ENCODE measurements at regions not wholly inside any gene's neighbourhood (a gene's known extent, or its start where the extent isn't known, plus 50 kb on each side); places are given as distances from the start of the nearest gene placed in this dataset.
"Not testable (repeated sequence)": the region's sequence is repeated elsewhere in the genome, so short reads cannot be mapped to it uniquely, and the experiment has no call there.

- no peaks in the 10 kb centered on the region for H3K27me3 ChIP-seq (ENCODE audit: control insufficient read depth in 4 of 4, insufficient read depth in 4 of 4, low read length in 3 of 4)
- H3K36me3 ChIP-seq (ENCODE audit: control insufficient read depth in 4 of 4, insufficient read depth in 3 of 4, low read depth in 1 of 4, low read length in 3 of 4): no peaks in the 10 kb centered on the region
- H3K9me3 ChIP-seq (ENCODE audit: control insufficient read depth in 4 of 4, low read length in 3 of 4): no peaks in the 10 kb centered on the region
- WGBS: 94% methylated on average over 2 of the region's 2 CpGs
- DNase-seq (ENCODE audit: low spot score): no peak
- H3K9ac ChIP-seq (ENCODE audit: low read depth in 1 of 2, low read length in 2 of 2): no peak overlapping the region
- peaks cover 0 to 3% (median 0%) of the 10 kb centered on the region in 4 donors for H3K4me1 ChIP-seq (ENCODE audit: control insufficient read depth in 4 of 4, insufficient read depth in 4 of 4, low read length in 3 of 4)
- H3K4me3 ChIP-seq (ENCODE audit: low read depth in 1 of 3, low read length in 3 of 3): no peak overlapping the region
- H3K27ac ChIP-seq (ENCODE audit: low read depth in 1 of 2, low read length in 2 of 2): no peak overlapping the region
- TF ChIP-seq CTCF (IDR thresholded peaks at IDR 0.05; ENCODE audit: low read depth, low read length, missing input control): no peak
- TF ChIP-seq ZBTB33 (IDR thresholded peaks at IDR 0.05): no peak
- no peak for TF ChIP-seq TAF1 (conservative IDR thresholded peaks at IDR 0.05)
- no peak for TF ChIP-seq FOXA2 (IDR thresholded peaks at IDR 0.05)
- TF ChIP-seq HNF4A (conservative IDR thresholded peaks at IDR 0.05): no peak
- TF ChIP-seq HNF4G (IDR thresholded peaks at IDR 0.05): no peak
- TF ChIP-seq REST (IDR thresholded peaks at IDR 0.05): no peak
- no peak for TF ChIP-seq GABPA (IDR thresholded peaks at IDR 0.05 in 1 of 2, conservative IDR thresholded peaks at IDR 0.05 in 1 of 2)
- no peak for TF ChIP-seq EGR1 (IDR thresholded peaks at IDR 0.05; ENCODE audit: low read depth in 2 of 2)
- TF ChIP-seq JUND (IDR thresholded peaks at IDR 0.05): no peak
- TF ChIP-seq FOXA1 (IDR thresholded peaks at IDR 0.05): no peak
- TF ChIP-seq SP1 (IDR thresholded peaks at IDR 0.05): no peak
- TF ChIP-seq MAX (IDR thresholded peaks at IDR 0.05): no peak
- TF ChIP-seq ATF3 (IDR thresholded peaks at IDR 0.05): no peak
Observed at GRCh38 chr6:81944661-81945060, 192.2 kb upstream of the TENT5A start.

- not testable (repeated sequence) for H3K36me3 ChIP-seq (ENCODE audit: control insufficient read depth in 4 of 4, insufficient read depth in 3 of 4, low read depth in 1 of 4, low read length in 3 of 4); DNase-seq (ENCODE audit: low spot score); H3K27ac ChIP-seq (ENCODE audit: low read depth in 1 of 2, low read length in 2 of 2); H3K9ac ChIP-seq (ENCODE audit: low read depth in 1 of 2, low read length in 2 of 2); H3K4me3 ChIP-seq (ENCODE audit: low read depth in 1 of 3, low read length in 3 of 3); H3K27me3 ChIP-seq (ENCODE audit: control insufficient read depth in 4 of 4, insufficient read depth in 4 of 4, low read length in 3 of 4); H3K4me1 ChIP-seq (ENCODE audit: control insufficient read depth in 4 of 4, insufficient read depth in 4 of 4, low read length in 3 of 4); H3K9me3 ChIP-seq (ENCODE audit: control insufficient read depth in 4 of 4, low read length in 3 of 4)
- 77% methylated on average over 2 of the region's 3 CpGs for WGBS
Observed at GRCh38 chr6:81942842-81943241, 190.4 kb upstream of the TENT5A start.

Measured in liver (tissue), 8 donors.